H1 (cell line): ENCODE measurements at regions not wholly inside any gene's neighbourhood (a gene's known extent, or its start where the extent isn't known, plus 50 kb on each side); places are given as distances from the start of the nearest gene placed in this dataset.

Experiments used
- RNF2 ChIP-seq: fragments of 200-900, 300-1000 bp; sonication (generic); IDR thresholded peaks from 2 replicates; pipeline ENCODE4 v1.7.1; 2016; ENCODE audit warnings: borderline replicate concordance, low read depth, mild to moderate bottlenecking, antibody characterized with exemption, low read length; ENCODE audit not compliant: poor library complexity, severe bottlenecking; ENCODE audit errors: missing control alignments
- SIX5 ChIP-seq: IDR thresholded peaks from 2 replicates; pipeline ENCODE4 v1.6.1; 2011; ENCODE audit warnings: mild to moderate bottlenecking, low read depth, low read length

GRCh38 chr18:61729322-61729721, 163.5 kb downstream of the RNF152 start (continued):
- TF ChIP-seq RNF2 = no peak
- TF ChIP-seq SIX5 = no peak
